ENCODE measurements at regions not wholly inside any gene's neighbourhood (a gene's known extent, or its start where the extent isn't known, plus 50 kb on each side); places are given as distances from the start of the nearest gene placed in this dataset.

- no peak for TF ChIP-seq CTCF (IDR thresholded peaks at IDR 0.05)
- no peak for TF ChIP-seq POLR2A (IDR thresholded peaks at IDR 0.05)
- no peak for TF ChIP-seq POLR2AphosphoS5 (IDR thresholded peaks at IDR 0.05)
- TF ChIP-seq EP300 (IDR thresholded peaks at IDR 0.05) = no peak
Measured at GRCh38 chr11:23406131-23406819, 546.0 kb upstream of the CCDC179 start.

Measured in stomach (tissue), 4 donors.